Islet of Langerhans (tissue), 1 donor: ENCODE measurements at regions not wholly inside any gene's neighbourhood (a gene's known extent, or its start where the extent isn't known, plus 50 kb on each side); places are given as distances from the start of the nearest gene placed in this dataset.

Source experiments
- FAIRE-seq: peaks from one replicate; lab custom pipeline; 2011; peaks lifted over from hg19 to GRCh38; lab: Jason Lieb, UNC

- FAIRE-seq, result no peak
Measured at GRCh38 chr13:40172878-40173277, 493.6 kb downstream of the FOXO1 start.

GRCh38 chr13:40175639-40176038, 490.8 kb downstream of the FOXO1 start:
- FAIRE-seq, result no peak

GRCh38 chr13:40176242-40176641, 490.2 kb downstream of the FOXO1 start:
- no peak for FAIRE-seq

- FAIRE-seq, result no peak
Measured at GRCh38 chr13:40178130-40178529, 488.3 kb downstream of the FOXO1 start.

GRCh38 chr13:40179445-40180281, 486.8 kb downstream of the FOXO1 start:
- peak; percentile 88 for FAIRE-seq

GRCh38 chr13:40180776-40181175, 485.7 kb downstream of the FOXO1 start:
- no peak for FAIRE-seq

GRCh38 chr13:40181203-40181845, 485.1 kb downstream of the FOXO1 start:
- FAIRE-seq, result peak; percentile 92

- no peak for FAIRE-seq
Measured at GRCh38 chr13:40182591-40182990, 483.9 kb downstream of the FOXO1 start.

- FAIRE-seq, result no peak
Measured at GRCh38 chr13:40185414-40185813, 481.0 kb downstream of the FOXO1 start.

GRCh38 chr13:40186041-40186440, 480.4 kb downstream of the FOXO1 start:
- FAIRE-seq, result no peak

GRCh38 chr13:40186626-40187323, 479.7 kb downstream of the FOXO1 start:
- FAIRE-seq, result no peak

- no peak for FAIRE-seq
Measured at GRCh38 chr13:40187324-40187795, 479.1 kb downstream of the FOXO1 start.

GRCh38 chr13:40187841-40188591, 478.4 kb downstream of the FOXO1 start:
- no peak for FAIRE-seq

- no peak for FAIRE-seq
Measured at GRCh38 chr13:40189426-40189825, 477.0 kb downstream of the FOXO1 start.

- no peak for FAIRE-seq
Measured at GRCh38 chr13:40189898-40190630, 476.4 kb downstream of the FOXO1 start.

GRCh38 chr13:40190641-40191100, 475.8 kb downstream of the FOXO1 start:
- FAIRE-seq, result no peak

- FAIRE-seq, result no peak
Measured at GRCh38 chr13:40191186-40191980, 475.1 kb downstream of the FOXO1 start.

- no peak for FAIRE-seq
Measured at GRCh38 chr13:40192452-40192851, 474.0 kb downstream of the FOXO1 start.

GRCh38 chr13:40192858-40193257, 473.6 kb downstream of the FOXO1 start:
- FAIRE-seq, result no peak
